HFFc6 (cell line): ENCODE measurements at regions not wholly inside any gene's neighbourhood (a gene's known extent, or its start where the extent isn't known, plus 50 kb on each side); places are given as distances from the start of the nearest gene placed in this dataset.
"Not testable (repeated sequence)": the region's sequence is repeated elsewhere in the genome, so short reads cannot be mapped to it uniquely, and the experiment has no call there.

Experiments used
- DNase-seq: peaks from one replicate; pipeline ENCODE4 v3.0.0-alpha.2; 2018
- H3K27ac Mint-ChIP-seq: 2 replicates; pipeline ENCODE4 v1.8.0; 2020; ENCODE audit warnings: mild to moderate bottlenecking, mixed read lengths
- H3K27me3 Mint-ChIP-seq: 2 replicates; pipeline ENCODE4 v1.8.0; 2021; ENCODE audit warnings: mild to moderate bottlenecking, moderate library complexity, mixed read lengths; ENCODE audit not compliant: insufficient read depth
- H3K36me3 Mint-ChIP-seq: 2 replicates; pipeline ENCODE4 v1.8.0; 2021; ENCODE audit warnings: low read depth, mixed read lengths
- H3K4me1 Mint-ChIP-seq: 2 replicates; pipeline ENCODE4 v1.8.0; 2020; ENCODE audit warnings: low read depth, mixed read lengths
- H3K4me3 Mint-ChIP-seq: 2 replicates; pipeline ENCODE4 v1.8.0; 2020; ENCODE audit warnings: mild to moderate bottlenecking, moderate library complexity, mixed read lengths
- H3K9me3 Mint-ChIP-seq: 2 replicates; pipeline ENCODE4 v1.8.0; 2020; ENCODE audit warnings: mild to moderate bottlenecking, mixed read lengths
- TF ChIP-seq, protein P1 (sequence below): fragments of 200-600 bp; sonication (generic); IDR thresholded peaks from 2 replicates; pipeline ENCODE4 v1.5.0; 2021; ENCODE audit warnings: antibody characterized with exemption, mild to moderate bottlenecking

DNA sequence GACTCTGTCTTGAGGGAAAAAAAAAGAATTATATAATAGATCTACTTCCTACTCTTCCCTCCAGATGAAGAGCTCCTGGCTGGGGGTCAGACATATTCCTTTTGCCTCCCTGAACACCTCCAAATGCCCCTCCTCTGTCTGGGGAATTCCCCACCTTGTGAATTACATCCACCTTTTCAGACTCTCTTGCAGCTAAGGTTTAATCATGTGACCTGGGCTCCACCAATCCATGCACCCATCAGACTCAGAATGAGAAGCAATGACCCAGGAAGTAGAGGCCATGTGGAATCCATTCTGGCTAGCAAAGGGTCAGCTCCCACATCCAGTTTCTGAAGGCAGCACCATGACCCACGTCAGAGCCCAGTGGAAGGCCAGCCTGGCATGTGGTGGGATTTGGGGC, 93.6 kb upstream of the CUX1 start:
- H3K27me3 Mint-ChIP-seq = peaks cover 35% of the 10 kb centered on the region
- H3K4me1 Mint-ChIP-seq = no peaks in the 10 kb centered on the region
- peaks cover 5% of the 10 kb centered on the region for H3K9me3 Mint-ChIP-seq
- no peak overlapping the region for H3K4me3 Mint-ChIP-seq
- peaks cover 11% of the 10 kb centered on the region for H3K36me3 Mint-ChIP-seq
- TF ChIP-seq, protein P1, sequence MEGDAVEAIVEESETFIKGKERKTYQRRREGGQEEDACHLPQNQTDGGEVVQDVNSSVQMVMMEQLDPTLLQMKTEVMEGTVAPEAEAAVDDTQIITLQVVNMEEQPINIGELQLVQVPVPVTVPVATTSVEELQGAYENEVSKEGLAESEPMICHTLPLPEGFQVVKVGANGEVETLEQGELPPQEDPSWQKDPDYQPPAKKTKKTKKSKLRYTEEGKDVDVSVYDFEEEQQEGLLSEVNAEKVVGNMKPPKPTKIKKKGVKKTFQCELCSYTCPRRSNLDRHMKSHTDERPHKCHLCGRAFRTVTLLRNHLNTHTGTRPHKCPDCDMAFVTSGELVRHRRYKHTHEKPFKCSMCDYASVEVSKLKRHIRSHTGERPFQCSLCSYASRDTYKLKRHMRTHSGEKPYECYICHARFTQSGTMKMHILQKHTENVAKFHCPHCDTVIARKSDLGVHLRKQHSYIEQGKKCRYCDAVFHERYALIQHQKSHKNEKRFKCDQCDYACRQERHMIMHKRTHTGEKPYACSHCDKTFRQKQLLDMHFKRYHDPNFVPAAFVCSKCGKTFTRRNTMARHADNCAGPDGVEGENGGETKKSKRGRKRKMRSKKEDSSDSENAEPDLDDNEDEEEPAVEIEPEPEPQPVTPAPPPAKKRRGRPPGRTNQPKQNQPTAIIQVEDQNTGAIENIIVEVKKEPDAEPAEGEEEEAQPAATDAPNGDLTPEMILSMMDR = no peak
- H3K27ac Mint-ChIP-seq = no peak overlapping the region
- no peak for DNase-seq

DNA sequence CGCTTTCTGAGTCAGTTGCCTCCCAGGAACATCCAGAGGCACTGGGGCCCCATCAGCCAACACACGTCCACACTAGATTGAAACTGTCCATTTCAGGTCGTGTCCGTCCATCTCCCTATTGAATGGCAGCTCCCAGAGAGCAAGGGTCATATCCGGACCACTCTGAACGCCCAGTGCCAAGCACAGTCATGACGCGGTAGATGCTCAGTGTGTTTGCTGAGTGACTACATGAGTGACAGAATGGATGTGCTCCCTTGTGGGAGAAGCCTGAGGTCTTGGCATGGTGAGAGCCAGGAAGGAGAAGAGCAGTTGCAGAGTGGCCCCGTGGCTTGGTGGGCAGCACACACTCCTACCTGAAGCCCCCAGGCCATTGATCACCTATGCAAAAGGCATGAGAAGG, 92.5 kb upstream of the CUX1 start:
- H3K9me3 Mint-ChIP-seq = peaks cover 5% of the 10 kb centered on the region
- DNase-seq = no peak
- no peaks in the 10 kb centered on the region for H3K4me1 Mint-ChIP-seq
- H3K27me3 Mint-ChIP-seq = peaks cover 32% of the 10 kb centered on the region
- peaks cover 11% of the 10 kb centered on the region for H3K36me3 Mint-ChIP-seq
- TF ChIP-seq, protein P1 = no peak
- no peak overlapping the region for H3K27ac Mint-ChIP-seq
- no peak overlapping the region for H3K4me3 Mint-ChIP-seq

DNA sequence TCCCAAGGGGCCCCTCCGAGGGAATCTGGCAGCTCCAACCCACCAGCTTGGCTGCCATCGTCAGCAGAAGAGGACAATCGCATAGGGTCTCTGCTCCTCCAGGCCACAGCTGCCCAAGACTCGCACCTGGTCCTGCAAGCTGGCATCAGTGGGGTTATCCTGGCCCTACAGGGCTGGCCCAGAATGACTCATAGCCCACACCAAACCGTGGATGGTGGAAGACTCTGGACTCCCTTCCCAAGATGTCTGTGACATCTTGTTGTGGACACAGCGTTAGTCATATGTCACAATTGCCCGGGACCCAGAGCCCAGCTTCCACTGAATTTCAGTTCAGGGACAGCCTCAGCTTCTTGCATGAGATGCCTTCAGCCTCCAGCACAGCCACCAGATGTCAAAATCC, 91.5 kb upstream of the CUX1 start:
- peaks cover 25% of the 10 kb centered on the region for H3K27me3 Mint-ChIP-seq
- DNase-seq = no peak
- no peak overlapping the region for H3K4me3 Mint-ChIP-seq
- H3K4me1 Mint-ChIP-seq = no peaks in the 10 kb centered on the region
- H3K36me3 Mint-ChIP-seq = peaks cover 11% of the 10 kb centered on the region
- H3K27ac Mint-ChIP-seq = no peak overlapping the region
- TF ChIP-seq, protein P1 = no peak
- peaks cover 5% of the 10 kb centered on the region for H3K9me3 Mint-ChIP-seq

DNA sequence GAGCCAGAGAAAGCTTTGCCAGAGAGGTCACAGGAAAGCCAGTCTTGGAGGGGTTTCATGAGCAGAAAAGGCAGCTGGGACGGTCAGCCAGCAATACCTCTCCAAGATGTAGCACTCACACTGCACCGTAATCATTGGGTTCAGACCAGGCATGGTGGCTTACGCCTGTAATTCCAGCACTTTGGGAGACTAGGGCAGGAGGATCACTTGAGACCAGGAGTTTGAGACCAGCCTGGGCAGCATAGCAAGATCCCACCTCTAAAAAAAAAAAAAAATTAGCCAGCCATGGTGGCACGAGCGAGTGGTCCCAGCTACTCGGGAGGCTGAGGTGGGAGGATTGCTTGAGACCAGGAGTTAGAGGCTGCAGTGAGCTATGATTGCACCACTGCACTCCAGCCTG, 90.2 kb upstream of the CUX1 start:
- no peak overlapping the region for H3K27ac Mint-ChIP-seq
- TF ChIP-seq, protein P1 = no peak
- H3K4me1 Mint-ChIP-seq = no peaks in the 10 kb centered on the region
- no peak overlapping the region for H3K4me3 Mint-ChIP-seq
- H3K27me3 Mint-ChIP-seq = peaks cover 25% of the 10 kb centered on the region
- H3K36me3 Mint-ChIP-seq = peaks cover 11% of the 10 kb centered on the region
- H3K9me3 Mint-ChIP-seq = peaks cover 5% of the 10 kb centered on the region
- DNase-seq = no peak

DNA sequence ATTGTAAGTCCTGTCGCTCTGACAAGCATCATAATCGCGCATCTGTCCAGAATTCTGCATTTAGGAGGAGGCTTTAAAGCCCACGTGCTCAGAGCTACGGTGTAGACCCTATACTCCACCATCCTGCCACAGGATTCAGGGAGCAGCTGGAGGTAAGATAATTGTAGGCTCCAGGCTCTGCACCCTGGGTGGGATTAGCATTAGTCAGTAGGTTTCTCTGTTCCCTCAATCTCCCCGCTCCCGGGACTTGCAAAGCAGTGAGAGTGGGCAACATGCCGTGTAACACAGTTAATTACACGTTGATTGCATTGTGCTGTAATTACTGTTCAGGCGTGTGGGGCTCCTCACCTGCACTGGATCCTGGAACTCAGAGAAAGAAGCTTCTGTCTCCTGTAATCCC, 89.3 kb upstream of the CUX1 start:
- peaks cover 5% of the 10 kb centered on the region for H3K9me3 Mint-ChIP-seq
- no peaks in the 10 kb centered on the region for H3K4me1 Mint-ChIP-seq
- peaks cover 8% of the 10 kb centered on the region for H3K36me3 Mint-ChIP-seq
- H3K27ac Mint-ChIP-seq = no peak overlapping the region
- DNase-seq = no peak
- peaks cover 20% of the 10 kb centered on the region for H3K27me3 Mint-ChIP-seq
- no peak overlapping the region for H3K4me3 Mint-ChIP-seq
- TF ChIP-seq, protein P1 = no peak

DNA sequence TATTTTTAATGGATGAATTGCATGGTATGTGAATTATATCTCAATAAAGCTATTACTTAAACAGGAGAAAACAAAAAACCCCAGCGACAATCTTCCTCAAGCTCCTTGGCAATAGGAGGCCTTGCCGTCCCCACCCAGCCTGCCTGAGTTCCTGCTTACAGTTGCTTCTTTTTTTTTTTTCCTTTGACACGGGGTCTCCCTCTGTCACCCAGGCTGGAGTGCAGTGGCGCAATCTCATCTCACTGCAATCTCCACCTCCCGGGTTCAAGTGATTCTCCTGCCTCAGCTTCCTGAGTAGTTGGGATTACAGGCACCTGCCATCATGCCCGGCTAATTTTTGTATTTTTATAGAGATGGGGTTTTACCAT, 88.6 kb upstream of the CUX1 start:
- H3K4me3 Mint-ChIP-seq, H3K27ac Mint-ChIP-seq: not testable (repeated sequence)

More for the DNA sequence above, 88.6 kb upstream of the CUX1 start:
- H3K27me3 Mint-ChIP-seq = peaks cover 18% of the 10 kb centered on the region
- H3K9me3 Mint-ChIP-seq, DNase-seq, H3K4me1 Mint-ChIP-seq, H3K36me3 Mint-ChIP-seq: not testable (repeated sequence)
